ENCODE measurements at regions not wholly inside any gene's neighbourhood (a gene's known extent, or its start where the extent isn't known, plus 50 kb on each side); places are given as distances from the start of the nearest gene placed in this dataset.
"Not testable (repeated sequence)": the region's sequence is repeated elsewhere in the genome, so short reads cannot be mapped to it uniquely, and the experiment has no call there.

DNA sequence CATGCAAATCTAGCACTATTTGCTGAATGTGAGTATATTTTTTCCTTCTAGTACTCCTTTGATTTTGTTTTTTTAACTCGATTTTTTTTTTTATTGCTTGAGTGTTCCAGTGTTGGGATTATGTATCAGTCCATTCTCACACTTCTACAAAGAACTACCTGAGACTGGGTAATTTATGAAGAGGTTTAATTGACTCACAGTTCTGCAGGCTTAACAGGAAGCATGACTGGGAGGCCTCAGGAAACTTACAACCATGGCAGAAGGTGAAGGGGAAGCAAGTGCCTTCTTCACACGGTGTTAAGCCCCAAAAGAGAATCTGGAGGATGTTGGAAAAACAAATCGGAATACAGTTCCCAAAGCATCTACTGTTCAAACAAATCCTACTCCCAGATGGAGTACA, 69.1 kb downstream of the ZNF518B start:
- DNase-seq = not testable (repeated sequence)

DNA sequence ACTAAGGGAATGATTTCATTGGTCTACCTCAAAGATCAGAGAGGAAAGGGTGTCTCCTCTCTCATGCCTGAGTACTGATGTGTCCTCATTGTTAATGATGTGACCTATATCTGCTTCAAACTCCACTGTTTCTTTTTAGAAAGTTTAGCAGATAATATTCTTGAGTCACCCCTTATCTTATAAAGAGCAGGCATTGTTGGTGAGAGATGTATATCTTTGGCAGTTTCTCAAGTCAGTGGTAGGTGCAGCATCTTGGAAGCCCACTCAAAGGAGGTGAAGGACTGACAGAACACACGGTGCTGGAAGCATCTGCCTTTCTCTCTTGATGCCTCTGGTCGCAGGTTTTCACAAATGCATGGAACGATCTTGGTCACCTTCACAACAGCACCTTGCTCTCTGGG, 71.2 kb downstream of the ZNF518B start:
- no peak for DNase-seq

DNA sequence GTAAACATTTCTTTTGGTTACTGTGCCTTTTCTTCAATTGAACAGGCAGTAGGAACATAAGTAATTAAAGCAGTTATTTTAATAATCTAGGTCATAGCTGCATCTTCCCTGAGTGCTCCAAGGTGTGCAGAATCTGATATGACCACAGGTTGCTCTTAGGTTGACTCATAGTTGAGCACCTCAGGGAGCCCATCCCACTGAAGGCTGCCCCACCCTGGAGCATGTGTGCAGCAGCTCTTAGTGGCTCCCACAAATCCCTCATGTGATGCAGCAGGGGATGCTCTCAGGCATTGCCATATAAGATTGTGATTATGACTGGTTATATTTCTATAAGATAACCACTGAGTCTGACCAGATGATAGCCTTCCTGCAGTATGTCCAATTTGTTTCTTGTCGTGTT, 72.3 kb downstream of the ZNF518B start:
- no peak for DNase-seq

DNA sequence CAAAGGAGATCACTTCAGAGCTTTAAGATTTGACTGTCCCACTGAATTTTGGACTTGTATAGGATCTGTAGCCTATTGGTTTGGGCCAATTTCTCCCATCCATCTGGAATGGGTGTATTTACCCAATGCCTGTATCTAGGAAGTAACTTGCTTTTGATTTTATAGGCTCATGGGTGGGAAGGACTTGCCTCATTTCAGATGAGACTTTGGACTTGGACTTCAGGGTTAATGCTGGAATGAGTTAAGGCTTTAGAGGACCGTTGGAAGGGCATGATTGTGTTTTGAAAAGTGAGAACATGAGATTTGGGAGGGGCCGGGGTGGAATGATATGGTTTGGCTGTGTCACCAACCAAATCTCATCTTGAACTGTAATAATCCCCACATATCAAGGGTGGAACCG, 73.8 kb downstream of the ZNF518B start:
- DNase-seq = no peak

DNA sequence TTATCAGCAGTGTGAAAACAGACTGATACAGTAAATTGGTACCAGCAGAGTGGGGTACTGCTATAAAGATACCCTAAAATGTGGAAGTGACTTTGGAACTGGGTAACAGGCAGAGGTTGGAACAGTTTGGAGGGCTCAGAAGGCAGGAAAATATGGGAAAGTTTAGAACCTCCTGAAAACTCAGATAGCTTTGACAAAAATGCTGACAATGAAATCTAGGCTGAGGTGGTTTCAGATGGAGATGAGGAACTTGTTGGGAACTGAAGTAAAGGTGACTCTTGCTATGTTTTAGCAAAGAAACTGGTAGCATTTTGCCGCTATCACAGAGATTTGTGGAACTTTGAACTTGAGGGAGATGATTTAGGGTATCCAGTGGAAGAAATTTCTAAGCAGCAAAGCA, 75.1 kb downstream of the ZNF518B start:
- not testable (repeated sequence) for DNase-seq

DNA sequence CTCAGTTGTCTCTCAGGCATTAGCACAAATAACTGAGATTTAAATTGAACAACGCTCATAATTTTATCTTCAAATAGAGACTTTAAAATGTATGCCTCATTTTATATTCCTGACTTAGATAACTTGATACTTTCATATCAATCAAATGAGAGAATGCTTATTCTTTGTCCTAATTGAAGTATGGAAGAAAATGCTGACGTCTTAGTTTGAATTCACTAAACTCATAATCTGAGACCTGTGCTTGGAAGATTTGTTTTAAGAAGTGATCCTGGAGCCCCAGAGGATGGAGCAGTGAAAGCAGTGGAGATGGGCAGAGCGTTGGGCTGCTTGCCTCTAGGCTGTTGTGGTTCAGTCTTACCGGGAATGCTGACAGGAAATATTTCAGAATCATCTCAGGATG, 76.1 kb downstream of the ZNF518B start:
- DNase-seq = no peak

DNA sequence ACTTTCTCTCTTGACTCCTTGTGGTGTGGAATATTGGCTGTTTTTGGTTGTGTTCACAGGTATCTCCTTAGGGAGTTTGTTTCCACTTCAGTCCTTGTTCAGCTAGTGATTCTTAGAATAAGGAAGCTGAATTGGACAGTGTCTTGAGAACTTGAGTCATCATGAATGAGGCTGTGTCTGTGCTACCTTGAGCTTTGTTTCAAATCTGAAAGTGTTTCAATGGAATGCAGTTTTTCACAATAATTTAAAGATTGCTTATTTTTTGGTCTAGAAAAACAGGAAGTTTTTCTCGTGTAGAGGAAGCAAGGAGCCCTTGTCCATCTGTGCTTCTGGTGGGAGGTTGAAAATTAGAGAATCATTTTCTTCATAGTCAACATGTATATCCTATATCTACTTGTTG, 76.5 kb downstream of the ZNF518B start:
- peak; percentile 14 to 55 (median 31) for DNase-seq

DNA sequence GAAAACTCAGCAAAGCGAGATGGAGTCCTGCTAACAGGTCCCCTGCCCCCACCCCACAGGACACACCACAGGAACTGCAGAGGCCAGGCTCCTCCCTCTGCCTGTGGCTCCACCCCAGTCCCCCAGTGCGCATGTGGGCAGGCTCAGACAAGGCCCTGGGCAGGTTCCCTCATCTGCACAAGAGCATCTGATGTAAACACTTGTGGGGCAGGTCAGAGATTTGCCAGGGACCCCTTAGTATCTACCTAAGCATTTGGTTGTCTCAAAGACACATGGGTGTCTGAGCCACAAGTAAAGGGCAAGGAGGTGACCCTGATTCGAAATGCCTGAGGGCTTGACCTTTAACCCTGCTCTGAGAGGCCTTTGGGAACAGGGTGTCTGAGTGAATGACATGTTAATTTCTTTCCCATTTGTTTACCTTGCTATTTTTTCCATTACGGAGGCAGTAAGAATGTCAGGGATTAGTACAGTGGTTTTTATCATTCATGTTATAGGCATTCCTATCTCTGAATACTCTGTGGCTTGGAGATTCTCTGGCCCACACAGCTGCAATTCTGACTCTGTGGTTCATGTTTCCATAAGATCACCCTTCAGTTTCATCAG, 85.3 kb downstream of the ZNF518B start:
- no peak for DNase-seq

DNA sequence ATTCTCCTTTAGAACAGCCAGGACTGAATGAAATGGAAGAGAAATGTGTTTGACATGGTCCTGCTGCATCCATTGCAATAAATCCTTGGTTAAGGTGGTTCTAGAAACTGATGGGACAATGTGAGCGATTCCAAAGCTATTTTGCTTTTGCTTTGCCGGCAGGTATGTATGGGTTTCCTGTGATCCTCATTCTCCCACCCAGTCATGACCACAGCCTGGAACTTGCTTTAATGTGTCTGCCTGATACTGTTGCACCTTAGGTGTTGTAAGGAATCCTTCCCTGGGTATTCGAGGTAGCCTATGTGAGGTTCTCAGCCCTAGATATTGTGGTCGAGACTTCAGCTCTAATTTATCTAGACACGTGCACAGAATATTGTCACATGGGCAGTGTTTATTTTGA, 86.1 kb downstream of the ZNF518B start:
- no peak for DNase-seq

DNA sequence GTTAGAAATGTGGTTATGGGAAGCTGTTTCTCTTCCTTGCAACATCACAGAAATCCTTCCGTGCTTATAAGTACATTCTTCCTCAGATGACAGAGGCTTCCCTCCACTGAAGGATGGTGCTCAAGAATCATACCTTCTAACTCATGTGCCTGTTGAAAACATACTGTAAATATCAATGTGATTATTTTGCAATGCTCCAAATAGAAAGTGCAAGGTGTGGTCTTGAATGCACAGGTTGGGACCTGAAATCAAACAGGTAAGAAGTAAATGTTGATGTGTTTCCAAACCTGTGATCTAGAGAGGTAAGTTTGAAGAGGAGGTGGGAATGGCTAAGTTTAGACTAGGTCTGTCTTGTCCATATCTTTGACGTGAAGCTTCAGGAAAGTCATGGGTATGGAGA, 87.7 kb downstream of the ZNF518B start:
- no peak for DNase-seq

DNA sequence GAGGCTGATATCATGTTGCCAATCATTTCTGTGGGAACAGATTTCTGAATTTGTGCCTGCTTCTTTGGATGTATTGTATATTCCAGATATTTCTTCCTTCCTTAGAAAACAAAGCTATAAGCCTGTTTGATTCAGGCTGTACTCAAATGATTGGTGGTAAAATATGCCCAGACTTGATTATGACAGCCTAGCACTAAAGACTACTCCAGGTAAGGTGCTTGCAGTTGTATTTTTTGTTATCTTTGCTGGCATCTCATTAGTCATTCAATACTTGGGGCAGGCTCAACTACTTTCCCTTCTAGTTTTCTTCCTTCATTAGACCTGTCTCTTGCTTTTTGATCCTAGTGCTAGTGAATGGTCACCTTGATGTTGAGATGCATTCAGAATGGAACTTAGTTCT, 90.6 kb downstream of the ZNF518B start:
- no peak for DNase-seq

DNA sequence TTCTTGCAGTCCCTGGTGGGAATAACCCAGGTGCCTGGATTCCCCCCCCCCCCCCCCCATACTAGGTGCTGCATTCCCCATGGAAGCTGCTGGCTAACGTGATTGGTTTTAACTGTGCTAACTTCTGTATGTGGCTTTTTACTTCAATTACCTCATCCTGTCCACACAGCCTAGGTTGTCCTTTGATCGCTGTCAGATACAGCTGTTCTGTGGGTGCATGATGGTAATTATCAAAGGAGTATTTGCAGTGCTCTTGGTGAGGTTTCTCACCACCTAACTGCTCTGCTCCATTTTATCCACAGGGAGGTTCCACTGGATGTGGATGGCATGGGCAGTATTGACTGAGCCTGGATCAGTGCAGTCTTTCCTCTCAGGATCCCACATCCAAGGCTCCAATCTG, 93.0 kb downstream of the ZNF518B start:
- DNase-seq = no peak

DNA sequence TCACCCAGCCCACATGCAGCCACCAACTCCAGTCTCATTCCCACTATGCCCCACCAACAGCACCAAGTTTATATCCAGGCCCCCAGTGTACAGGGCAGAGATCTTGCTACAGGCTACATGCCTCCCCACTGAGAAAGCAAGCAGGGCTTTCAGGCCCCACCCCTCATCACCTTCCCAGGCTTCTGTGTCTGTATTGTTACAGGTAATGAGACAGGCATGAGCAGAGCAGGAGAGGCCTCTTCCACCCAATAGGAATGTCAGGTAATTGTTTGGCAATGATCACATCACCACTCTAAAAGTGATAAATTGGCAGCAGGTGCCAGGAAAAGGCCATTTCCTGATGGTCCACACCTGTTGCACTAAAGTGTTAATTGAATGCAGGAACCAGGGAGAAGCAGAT, 102.5 kb downstream of the ZNF518B start:
- DNase-seq = no peak

DNA sequence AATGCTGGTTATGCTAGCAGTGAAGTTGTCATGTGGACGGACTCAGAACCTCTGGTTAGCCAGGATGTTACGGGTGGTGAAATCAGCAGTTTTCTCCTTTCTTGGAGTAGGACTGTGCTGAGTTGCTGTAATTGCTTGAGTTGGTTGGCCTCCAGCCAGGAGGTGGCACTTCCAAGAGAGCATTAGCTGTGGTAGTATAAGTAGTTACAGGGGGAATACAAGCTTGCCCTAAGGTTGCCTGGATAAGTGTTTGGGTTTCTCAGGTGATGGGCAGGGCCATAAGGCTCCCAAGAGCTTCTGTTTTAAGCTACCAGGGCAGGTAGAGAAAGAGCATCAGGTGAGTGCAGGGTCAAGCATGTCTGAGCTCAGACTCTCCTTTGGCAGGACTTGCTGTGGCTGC, 103.0 kb downstream of the ZNF518B start:
- DNase-seq = no peak

DNA sequence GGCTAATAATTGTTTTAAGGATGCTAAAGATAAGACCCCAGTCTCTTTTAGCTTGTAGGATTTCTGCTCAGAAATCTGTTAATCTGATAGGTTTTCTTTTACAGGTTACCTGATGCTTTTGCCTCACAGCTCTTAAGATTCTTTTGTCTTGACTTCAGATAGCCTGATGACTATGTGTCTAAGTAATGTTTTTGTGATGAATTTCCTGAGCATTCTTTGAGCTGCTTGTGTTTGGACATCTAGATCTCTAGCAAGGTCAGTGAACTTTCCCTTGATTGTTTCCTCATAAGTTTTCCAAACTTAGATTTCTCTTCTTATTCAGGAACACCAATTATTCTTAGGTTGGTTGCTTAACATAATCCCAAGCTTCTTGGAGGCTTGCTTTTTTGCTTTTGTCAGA, 104.1 kb downstream of the ZNF518B start:
- DNase-seq = no peak

DNA sequence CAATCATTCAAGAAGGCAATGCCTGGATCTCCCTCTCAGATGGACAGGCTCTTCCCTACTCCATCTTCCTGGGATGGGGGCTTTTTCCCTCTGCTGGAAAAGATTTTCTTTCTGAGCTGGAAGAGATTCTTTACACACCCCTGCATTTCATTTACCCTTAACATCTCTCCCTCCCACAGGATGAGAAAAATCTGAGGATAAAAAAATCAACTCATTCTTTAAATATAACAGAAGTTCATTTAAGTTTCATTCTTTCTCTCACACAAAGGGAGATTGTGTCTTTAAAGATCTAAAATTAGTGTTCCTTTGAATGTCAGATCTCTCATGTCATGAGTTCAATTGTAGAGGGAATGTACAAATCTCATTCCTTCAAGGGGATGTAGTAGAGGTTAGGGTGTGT, 109.0 kb downstream of the ZNF518B start:
- DNase-seq = no peak

DNA sequence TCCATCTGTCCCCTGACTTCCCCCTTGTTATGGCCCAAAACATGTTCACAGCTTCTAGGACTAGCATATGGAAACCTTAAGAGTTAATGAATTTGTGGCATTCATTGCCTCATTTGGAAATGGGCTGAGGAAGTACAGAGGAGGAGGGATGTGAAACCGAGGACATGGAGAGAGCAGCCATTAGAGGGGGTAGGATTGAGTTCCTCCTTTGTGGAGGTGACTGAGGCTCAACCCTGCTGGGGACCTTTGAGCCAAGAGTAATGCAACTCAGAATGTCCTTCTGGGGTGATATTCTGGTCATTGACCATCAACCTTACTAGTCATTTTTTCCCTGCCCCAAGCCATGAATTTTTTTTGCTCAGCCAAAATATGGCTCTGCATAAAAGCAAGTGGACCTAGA, 109.4 kb downstream of the ZNF518B start:
- DNase-seq = peak in 2 of 4 experiments; percentile 4 to 18

DNA sequence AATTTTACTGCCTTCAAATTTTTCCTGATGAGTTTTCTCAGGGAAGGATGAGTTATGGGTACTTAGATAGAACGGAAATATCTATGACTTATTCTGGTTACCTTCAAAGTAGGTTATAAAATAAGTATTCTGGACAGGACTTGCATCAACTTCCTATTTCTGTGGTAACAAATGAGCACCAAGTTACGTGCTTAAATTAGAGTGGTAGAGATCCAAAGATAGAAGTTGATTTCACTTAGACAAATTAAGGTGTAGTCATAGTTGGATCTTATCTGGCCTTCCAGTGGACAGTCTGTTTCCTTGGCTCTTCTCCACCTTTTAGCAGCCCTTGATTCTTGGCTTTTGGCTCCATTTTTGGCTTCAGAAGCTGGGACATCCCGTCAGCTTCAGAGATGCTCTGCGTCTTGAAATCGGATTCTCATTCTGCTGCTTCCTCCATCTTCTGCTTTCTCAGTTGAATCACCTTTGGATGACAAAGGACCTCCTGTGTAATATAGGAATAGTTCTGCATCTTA, 109.9 kb downstream of the ZNF518B start:
- DNase-seq = no peak

DNA sequence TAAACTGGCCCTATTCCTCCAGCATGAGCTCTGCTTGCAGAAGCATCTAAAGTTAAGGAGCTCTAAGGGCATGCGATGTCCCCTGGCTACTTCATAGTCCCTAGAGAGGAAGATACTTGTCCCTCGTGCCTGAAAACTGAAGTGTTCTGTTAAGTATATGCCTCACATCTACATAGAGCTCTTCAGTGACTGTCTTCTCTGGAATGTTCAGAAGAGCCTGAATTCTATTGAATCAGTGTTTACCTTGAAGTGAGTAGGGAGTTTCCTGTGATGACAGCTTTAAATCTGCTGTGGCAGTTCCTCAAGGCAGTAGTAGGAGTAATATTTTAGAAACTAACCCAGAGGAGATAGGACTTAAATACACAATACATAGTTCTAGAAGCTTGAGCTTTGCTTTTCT, 111.2 kb downstream of the ZNF518B start:
- no peak for DNase-seq

DNA sequence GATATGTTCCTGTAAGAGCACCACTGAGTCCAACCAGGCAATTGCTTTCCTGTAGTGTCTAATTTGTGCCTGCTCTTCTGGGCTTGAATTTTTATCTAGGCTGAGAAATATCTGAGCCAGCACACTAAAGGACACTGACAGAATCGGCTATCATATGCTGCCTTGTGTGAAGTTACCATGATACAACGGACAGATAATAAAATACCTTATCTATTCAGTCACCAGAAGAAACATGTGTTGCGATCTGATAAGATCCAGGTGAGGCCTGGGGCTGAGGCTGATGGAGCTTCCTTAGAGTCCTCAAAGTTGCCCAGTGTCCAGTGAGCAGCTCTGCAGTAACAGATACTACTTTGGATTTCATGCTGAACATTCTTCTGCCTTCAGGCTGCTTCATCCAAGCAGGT, 111.8 kb downstream of the ZNF518B start:
- DNase-seq = no peak

DNA sequence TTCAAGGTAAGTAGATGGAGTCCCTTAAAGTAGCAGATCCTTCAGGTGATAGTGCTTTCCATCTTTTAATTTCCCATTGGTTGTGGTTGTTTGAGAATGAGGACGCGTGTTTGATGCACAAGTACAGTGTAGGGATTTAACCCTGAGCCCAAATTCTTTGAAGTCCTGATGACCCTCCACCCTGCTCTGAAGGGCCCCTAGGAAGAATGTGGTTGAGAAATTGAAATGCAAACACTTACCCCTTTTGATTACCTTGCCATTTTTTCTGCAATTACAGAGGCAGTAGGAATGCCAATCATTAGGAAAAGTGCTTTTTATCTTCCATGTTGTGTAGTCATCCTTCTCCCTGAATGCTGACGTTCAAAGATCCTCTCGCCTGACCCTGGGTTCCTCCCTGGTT, 112.4 kb downstream of the ZNF518B start:
- no peak for DNase-seq

DNA sequence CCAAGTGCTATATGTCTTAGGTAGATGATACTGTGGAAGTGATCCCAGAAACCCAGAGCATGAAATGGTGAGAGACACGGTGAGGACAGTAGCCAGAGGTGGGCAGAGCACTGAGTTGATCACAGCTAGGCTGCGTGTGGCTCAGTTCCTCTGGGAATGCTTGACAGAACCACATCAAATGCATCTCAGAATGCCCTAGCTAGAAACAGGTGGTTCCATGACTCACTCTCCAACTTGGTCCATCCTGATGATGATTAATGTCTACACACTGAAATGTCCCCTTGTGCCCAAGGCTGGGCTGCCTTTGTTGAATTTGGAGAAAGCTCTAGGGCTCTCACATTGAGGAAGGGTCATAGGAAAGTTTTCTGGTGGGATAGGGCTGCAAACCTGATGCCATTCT, 113.6 kb downstream of the ZNF518B start:
- no peak for DNase-seq

DNA sequence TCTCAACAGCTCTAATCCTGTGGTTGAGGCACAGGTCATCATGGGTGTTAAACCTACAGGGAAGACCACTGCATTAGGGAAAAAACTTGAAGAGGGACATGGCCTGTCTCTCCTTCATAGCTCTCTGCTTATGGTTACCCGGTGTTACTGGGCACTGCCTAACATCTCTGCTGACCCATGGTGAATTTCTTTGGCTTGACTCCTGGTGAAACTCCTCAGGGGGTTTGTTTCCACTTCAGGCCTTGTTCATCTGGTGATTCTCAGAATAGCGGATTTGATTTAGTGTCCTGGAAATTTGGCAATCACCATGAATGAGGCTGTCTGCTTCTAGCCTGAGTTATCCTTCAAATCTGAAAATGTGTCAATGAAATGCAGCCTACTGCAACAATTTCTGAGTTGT, 114.4 kb downstream of the ZNF518B start:
- DNase-seq = no peak

DNA sequence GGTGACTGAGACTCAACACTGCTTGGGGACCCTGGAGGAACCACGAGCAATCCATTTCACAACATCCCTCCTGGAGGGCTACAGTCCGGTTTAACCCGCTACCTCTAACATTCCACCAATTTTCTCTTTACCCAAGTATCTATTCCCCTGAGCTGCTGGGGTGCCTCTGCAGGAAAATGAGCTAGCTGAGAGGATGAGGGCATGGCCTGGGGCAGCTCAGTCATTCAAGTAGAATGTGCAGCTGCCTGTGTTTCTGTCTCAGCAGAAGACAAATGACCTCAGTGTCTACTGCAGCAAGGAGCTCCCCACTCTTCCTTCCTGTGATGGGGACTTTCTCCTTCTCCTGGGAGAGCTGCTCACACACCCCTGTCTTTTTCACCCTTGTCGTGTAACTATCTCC, 120.8 kb downstream of the ZNF518B start:
- no peak for DNase-seq

DNA sequence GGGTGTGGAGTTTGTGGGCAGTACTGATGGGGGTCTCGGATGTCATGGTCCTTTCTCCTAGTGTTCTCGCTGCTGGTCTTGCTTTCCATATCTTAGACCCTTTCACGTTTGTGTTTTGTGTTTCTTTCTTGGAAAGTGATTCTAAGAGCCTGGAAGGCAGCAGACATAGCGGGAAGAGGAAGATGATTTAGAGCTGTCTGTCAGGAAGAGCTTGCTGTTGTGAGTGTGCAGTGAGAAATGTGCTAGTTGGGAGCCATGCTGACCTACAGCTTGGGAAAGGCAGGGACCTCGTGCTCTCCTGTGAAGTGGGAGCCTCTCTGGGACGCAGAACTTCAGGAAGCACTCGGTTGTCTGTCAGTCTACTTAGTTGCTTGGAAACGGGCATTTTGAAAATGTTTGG, 122.2 kb downstream of the ZNF518B start:
- no peak for DNase-seq
